ENCODE measurements at regions not wholly inside any gene's neighbourhood (a gene's known extent, or its start where the extent isn't known, plus 50 kb on each side); places are given as distances from the start of the nearest gene placed in this dataset.

DNA sequence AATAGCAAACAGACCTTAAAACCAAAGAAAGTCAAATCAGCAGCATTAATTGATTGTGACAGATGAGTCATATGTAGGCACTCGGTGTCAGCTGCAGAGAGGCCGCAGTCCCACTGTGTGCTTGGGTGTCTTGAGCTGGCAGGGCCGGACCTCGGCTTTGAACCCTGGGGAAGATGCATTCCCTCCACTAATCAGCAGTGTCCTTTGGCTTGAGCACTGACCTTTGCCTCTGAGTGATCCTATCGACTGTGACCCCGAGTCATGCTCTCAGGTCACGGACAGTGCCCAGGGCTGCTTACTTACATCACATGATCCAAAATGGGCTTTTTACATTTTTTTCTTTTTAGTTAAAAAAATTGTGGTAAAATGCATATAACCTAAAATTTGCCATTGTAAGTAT lies 188.7 kb downstream of the GADD45G start:
- ChIA-PET POLR2A (no interaction called here), CTCF (interaction anchor here (0.8 kb wide), 1 partner anchor 69 kb away, joined by 3 read pairs; no protein-coding TSS in a partner anchor)
- TF ChIP-seq ZNF16 (tag by site-specific recombination; IDR thresholded peaks at IDR 0.05; ENCODE audit: low read depth) (no peak), ZNF677 (tag by site-specific recombination; IDR thresholded peaks at IDR 0.05) (no peak), ZNF768 (tag by site-specific recombination; IDR thresholded peaks at IDR 0.05) (no peak), GLIS2 (tag by site-specific recombination; IDR thresholded peaks at IDR 0.05) (no peak), ZNF837 (tag by site-specific recombination; IDR thresholded peaks at IDR 0.05) (no peak), KLF7 (tag by site-specific recombination; IDR thresholded peaks at IDR 0.05; ENCODE audit: borderline replicate concordance) (no peak), HOXC10 (CRISPR knock-in tag; IDR thresholded peaks at IDR 0.05) (no peak), BCL11A (tag by site-specific recombination; IDR thresholded peaks at IDR 0.05; ENCODE audit: low read depth) (no peak), ZBTB26 (tag by site-specific recombination; optimal IDR thresholded peaks at IDR 0.05) (no peak), ZNF114 (tag by site-specific recombination; IDR thresholded peaks at IDR 0.05) (no peak), ZNF596 (tag by site-specific recombination; IDR thresholded peaks at IDR 0.05) (no peak), ZNF391 (tag by site-specific recombination; IDR thresholded peaks at IDR 0.05; ENCODE audit: borderline replicate concordance, low read depth) (no peak), KLF9 (tag by site-specific recombination; IDR thresholded peaks at IDR 0.05; ENCODE audit: low read depth) (no peak), ZSCAN30 (tag by site-specific recombination; IDR thresholded peaks at IDR 0.05) (no peak), ZNF571 (tag by site-specific recombination; IDR thresholded peaks at IDR 0.05) (no peak), ZSCAN16 (tag by site-specific recombination; IDR thresholded peaks at IDR 0.05) (no peak)
- TF ChIP-seq, protein P1, sequence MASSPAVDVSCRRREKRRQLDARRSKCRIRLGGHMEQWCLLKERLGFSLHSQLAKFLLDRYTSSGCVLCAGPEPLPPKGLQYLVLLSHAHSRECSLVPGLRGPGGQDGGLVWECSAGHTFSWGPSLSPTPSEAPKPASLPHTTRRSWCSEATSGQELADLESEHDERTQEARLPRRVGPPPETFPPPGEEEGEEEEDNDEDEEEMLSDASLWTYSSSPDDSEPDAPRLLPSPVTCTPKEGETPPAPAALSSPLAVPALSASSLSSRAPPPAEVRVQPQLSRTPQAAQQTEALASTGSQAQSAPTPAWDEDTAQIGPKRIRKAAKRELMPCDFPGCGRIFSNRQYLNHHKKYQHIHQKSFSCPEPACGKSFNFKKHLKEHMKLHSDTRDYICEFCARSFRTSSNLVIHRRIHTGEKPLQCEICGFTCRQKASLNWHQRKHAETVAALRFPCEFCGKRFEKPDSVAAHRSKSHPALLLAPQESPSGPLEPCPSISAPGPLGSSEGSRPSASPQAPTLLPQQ (tag by site-specific recombination; IDR thresholded peaks at IDR 0.05) = no peak
- Histone ChIP-seq H3K4me1 (ENCODE audit: control insufficient read depth, insufficient read depth, low read length) (no peaks in the 10 kb centered on the region), H3K27ac (ENCODE audit: extremely low read depth, low read depth, low read length) (no peak overlapping the region), H3K9me3 (ENCODE audit: control insufficient read depth, insufficient read depth, low read depth, low read length) (no peaks in the 10 kb centered on the region), H3K4me3 (ENCODE audit: low read depth, low read length) (no peak overlapping the region), H3K36me3 (ENCODE audit: control insufficient read depth in 2 of 2, insufficient read depth in 1 of 2, low read length in 2 of 2) (no peaks in the 10 kb centered on the region)

GRCh38 chr9:89794918-89795317 lies 190.1 kb downstream of the GADD45G start:
- Histone ChIP-seq H3K27ac (ENCODE audit: extremely low read depth, low read depth, low read length) (no peak overlapping the region), H3K4me3 (ENCODE audit: low read depth, low read length) (no peak overlapping the region), H3K36me3 (ENCODE audit: control insufficient read depth in 2 of 2, insufficient read depth in 1 of 2, low read length in 2 of 2) (no peaks in the 10 kb centered on the region), H3K4me1 (ENCODE audit: control insufficient read depth, insufficient read depth, low read length) (no peaks in the 10 kb centered on the region), H3K9me3 (ENCODE audit: control insufficient read depth, insufficient read depth, low read depth, low read length) (no peaks in the 10 kb centered on the region)
- POLR2A ChIA-PET = no interaction called here
- CTCF ChIA-PET = no interaction called here
- no peak for TF ChIP-seq ZNF544 (tag by site-specific recombination; IDR thresholded peaks at IDR 0.05)
- no peak for TF ChIP-seq ZNF23 (tag by site-specific recombination; IDR thresholded peaks at IDR 0.05; ENCODE audit: borderline replicate concordance)
- no peak for TF ChIP-seq ZBTB26 (tag by site-specific recombination; optimal IDR thresholded peaks at IDR 0.05)
- TF ChIP-seq ZSCAN16 (tag by site-specific recombination; IDR thresholded peaks at IDR 0.05) = no peak
- no peak for TF ChIP-seq ZSCAN5A (tag by site-specific recombination; IDR thresholded peaks at IDR 0.05)
- TF ChIP-seq ZNF707 (tag by site-specific recombination; IDR thresholded peaks at IDR 0.05) = no peak
